Left renal cortex interstitium (tissue), 4 donors: ENCODE measurements at regions not wholly inside any gene's neighbourhood (a gene's known extent, or its start where the extent isn't known, plus 50 kb on each side); places are given as distances from the start of the nearest gene placed in this dataset.

Experiments used
- DNase-seq, 4 donors: peaks; one replicate each; pipeline ENCODE4 v3.0.0-alpha.2; 2013; ENCODE audit warnings: low read depth in 4 of 4, low spot score in 2 of 4, missing footprints in 1 of 4

DNA sequence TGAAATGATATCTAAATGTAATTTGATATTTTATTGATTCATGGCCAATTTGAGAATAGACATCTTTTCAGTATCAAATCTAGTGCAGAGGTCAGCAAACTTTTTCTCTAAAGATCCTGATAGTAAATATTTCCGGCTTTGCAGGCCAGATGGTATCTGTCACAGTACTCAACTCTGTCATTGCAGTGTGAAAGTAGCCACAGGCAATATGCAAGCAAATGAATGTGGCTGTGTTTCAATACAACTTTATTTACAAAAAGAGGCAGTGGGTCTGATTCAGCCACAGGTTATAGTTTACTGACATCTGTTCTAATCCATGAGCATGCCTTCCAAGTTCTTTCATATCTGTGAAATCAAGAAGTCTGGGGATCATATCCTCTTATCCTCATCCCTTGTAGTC, 221.2 kb downstream of the PRDM2 start:
- no peak for DNase-seq

DNA sequence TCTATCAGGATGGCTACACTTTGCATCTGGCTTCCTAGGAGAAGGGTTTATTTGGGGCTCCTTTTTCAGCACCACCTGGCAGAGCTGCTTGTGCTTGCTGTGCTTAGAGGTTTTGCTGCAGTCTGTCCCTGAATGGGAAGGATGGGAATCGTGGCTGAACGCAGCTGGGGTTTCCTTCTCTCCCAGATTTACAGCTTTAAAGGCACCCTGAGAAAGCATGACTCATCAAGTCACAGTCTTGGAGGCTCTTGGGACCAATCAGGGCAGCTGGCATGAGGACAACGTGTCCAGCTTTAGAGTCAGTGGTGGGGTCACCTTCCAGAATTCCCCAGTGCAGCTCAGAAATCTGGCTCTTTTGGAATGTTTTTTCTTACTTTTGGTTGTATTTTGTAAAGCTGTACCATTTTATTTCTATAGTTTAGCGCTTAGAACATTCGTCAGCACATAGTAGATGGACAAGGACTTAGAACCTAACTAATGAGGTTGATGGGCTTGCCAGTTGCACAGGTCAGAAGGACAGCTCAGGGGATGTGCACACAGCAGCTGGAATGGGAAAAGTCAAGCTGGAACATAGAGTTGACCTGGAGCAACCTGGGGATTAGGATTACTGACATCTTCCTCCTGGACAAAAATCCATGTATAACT, 222.6 kb downstream of the PRDM2 start:
- DNase-seq = no peak

DNA sequence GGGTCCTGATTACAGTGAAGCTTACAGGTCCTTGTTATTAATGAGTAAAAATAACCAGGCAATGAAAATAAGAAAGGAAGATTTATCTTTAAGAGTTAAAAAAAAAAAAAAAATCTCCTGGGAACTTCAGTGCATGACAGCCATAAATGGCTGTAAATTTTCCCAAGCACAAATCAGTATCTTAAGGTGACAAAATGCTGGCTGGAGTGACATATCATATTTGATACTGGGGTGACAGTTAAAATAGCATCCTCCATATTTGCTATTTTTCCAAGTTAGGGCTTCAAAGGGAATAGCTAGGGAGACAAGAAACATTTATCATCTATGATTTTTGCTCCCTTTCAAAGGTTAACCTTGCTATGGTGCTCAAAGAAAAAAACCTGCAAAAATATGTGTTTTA, 226.6 kb downstream of the PRDM2 start:
- no peak for DNase-seq

- DNase-seq = no peak
Measured at GRCh38 chr1:13927736-13928135, 227.7 kb downstream of the PRDM2 start.

GRCh38 chr1:13929313-13929712, 229.3 kb downstream of the PRDM2 start:
- DNase-seq = no peak

DNA sequence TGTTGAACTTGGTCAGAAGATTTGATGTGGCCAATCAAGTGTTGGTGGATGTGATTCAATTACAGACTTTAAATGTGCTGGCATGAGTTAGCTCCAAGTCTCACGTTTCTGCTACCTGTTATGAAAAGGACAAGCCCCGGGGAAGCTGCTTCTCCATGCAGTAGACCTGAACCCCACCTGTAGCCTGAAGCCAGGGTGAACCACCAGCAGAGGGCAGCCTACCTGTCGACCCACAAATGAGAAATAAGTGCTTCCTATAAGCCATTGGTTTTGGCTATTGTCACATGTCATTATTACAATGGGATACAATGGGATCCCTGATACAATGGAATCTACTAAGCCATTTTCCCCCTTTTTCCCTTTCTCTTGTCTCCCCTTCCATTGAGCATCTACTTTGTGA, 230.2 kb downstream of the PRDM2 start:
- no peak for DNase-seq

- DNase-seq = no peak
Measured at GRCh38 chr1:13931226-13931625, 231.2 kb downstream of the PRDM2 start.

- no peak for DNase-seq
Measured at GRCh38 chr1:13935336-13935735, 235.3 kb downstream of the PRDM2 start.

- DNase-seq = no peak
Measured at GRCh38 chr1:13941315-13941714, 241.3 kb downstream of the PRDM2 start.

- no peak for DNase-seq
Measured at GRCh38 chr1:13943055-13943454, 243.1 kb downstream of the PRDM2 start.

- DNase-seq = no peak
Measured at GRCh38 chr1:13945856-13946255, 245.9 kb downstream of the PRDM2 start.

DNA sequence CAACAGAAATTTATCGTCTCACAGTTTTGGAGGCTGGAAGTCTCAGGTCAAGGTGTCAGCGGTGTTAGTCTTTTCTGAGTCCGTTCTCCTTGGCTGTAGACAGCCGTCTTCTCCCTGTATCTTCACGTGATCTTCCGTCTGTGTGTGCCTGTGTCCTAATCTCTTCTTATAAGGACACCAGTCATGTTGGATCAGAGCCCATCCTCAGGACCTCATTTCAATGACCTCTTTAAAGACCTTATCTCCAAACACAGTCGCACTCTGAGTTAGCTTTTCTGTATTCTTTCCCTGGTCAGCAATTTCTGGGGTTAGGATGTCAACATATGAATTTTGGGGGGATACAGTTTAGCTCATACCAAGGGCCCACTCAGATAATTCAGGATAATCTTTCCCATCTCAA, 247.7 kb downstream of the PRDM2 start:
- DNase-seq = no peak

GRCh38 chr1:13948396-13948795, 248.4 kb downstream of the PRDM2 start:
- no peak for DNase-seq

DNA sequence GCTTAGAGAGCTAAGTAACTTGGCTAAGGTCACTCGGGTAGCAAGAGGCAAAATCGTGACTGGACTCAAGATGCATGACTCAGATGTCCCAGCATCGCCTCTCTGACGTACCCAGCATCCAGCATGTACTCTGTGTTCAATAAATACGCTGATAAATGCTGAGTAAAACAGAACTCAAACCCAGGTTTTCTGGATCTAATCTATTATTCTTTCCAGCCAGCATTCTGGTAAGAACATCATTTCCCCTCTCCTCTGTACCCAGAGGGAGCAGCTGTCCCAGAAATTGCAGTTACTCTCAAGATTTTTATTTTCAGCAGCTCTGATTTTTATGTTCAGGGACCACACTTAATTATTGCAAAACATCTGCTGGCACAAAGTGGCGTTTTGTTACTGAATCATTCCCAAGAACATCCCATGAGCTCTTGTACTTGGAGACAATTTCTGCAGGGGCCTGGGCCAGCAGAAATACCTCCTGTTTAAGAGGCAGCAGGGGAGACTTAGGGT, 249.0 kb downstream of the PRDM2 start:
- no peak for DNase-seq

GRCh38 chr1:13949546-13949945, 249.6 kb downstream of the PRDM2 start:
- no peak for DNase-seq

GRCh38 chr1:13950637-13951036, 250.6 kb downstream of the PRDM2 start:
- no peak for DNase-seq

DNA sequence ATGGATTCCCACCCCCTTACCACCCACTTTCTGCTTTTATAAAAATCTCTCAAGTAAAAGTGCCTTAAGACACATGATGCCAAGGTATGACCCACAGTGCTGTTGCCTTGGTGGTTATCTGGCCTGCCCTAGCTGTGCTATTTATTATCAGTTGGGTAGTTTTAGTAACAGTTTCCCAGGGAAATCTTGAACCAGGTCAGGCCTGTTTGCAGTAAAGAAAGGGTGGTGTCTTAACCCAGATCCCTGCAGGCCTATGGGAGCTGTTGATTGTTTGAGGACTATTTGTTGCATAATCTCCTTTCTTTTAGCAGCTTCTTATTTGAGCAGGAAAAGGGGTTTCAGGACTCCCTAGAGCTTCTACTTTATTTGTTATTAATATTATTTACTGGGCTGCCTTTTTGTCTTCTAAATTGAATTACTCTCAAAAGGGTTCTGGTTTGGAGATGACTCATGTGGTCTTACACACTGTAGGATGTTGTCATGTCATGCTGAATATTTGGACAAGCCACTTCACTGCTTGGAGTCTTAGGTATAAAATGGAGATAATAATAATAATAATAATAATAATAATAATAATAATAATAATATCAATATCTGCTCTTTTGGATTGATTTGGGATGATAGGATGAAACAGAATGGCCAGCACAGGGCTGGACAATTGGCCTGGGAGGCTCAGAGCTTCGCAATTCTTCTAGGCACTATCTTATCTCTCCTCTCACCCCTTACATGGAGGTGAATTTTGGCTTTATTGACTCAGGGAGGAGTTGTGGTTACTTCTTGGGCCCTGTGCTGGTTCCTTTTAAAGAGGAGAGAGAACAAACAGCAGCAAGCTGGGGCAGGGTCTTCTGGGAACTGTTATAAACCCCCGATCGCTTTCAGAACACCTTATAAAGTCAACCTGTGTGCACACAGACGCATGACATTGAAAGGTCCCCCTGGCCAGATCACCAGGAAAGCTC, 252.1 kb downstream of the PRDM2 start:
- no peak for DNase-seq

DNA sequence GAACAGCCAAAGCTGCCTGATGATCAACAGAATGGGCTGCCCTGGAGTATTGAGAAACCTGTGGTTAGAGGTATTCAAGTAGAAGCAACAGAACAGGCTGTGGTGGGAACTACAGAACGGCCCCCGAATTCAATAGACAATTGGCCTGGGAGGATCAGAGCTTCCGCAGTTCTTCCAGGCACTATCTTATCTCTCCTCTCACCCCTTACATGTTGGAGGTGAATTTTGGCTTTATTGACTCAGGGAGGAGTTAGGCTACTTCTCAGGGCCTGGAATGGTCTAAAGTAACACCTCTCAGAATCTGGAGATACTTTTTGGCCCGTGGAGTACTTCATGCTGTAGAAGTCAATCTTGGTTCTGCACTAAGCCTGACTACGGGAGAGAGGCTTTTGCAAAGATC, 253.0 kb downstream of the PRDM2 start:
- no peak for DNase-seq

DNA sequence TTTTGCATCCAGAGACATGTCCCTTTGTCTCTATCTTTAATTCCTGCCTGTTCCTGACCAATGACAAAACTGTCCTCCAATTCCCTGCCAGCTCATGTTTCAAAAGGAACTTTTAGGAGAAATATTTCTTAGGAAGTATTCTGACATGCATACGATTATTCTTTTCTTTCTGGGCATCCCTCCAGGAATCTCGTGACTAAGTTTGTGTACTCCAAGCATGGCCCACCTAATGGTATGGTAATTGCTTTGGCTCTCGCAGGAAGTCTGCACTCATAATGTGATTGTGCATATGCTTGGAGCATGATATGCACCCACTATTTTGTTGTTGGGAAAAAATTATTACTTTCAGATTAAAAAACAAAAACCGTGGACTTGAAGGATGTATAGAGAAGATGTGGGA, 256.4 kb downstream of the PRDM2 start:
- DNase-seq = peak in 1 of 4 donors; percentile 43

DNA sequence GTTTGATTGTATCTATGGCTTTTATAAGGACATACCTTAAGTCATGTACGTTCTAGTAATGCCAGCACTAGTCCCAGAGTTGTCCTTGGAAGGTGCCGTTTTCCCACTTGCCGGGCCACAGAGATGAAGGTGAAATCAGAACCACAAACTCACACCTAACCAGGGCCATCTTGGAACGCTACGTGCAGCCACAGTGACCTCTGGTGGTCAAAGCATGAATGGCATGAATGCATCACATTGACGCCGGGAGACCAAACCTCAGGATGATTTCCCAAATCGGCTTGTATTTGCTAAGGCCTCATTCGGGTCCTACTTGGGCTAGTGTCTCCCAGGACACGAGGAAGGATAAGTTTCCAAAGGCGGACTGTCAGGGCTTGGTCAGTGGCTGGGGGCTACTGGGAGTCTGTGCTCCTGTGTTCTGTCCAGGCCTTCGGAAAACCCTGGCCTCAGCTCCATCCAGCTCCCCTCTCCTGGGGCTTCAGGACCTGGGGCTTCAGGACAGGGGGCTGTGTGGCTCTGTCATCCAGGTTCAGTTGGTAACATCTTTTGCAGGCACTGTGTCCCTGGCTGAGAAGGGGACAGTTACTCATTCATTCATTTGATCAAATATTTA, 260.5 kb downstream of the PRDM2 start:
- peak; percentile 17 to 61 (median 48) for DNase-seq

DNA sequence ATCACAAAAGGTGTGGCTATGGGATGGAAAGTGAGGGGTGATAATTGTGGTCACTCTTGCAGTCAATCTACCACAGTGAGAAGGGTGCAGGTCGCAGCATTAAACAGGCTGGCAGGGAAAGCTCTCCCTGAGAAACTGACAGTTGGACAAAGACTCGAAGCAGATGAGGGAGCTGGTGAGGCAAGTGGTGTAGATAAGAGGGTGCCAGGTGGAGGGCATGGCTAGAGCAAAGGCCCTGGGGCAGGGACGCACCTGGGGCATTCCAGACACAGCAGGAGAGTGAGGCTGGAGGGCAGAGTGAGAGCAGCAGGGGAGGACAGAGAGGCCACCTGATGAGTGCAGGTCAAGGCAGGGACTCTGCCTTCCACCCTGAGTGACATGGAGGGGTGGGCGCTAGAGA, 264.8 kb downstream of the PRDM2 start:
- DNase-seq = no peak
